ENCODE measurements at regions not wholly inside any gene's neighbourhood (a gene's known extent, or its start where the extent isn't known, plus 50 kb on each side); places are given as distances from the start of the nearest gene placed in this dataset.

GRCh38 chr18:67582488-67582887 is 66.0 kb upstream of the DSEL start:
- DNase-seq (ENCODE audit: low read depth): no peak
- no peak overlapping the region for H3K4me3 ChIP-seq (ENCODE audit: low read depth, low read length)
- TF ChIP-seq, protein P1, sequence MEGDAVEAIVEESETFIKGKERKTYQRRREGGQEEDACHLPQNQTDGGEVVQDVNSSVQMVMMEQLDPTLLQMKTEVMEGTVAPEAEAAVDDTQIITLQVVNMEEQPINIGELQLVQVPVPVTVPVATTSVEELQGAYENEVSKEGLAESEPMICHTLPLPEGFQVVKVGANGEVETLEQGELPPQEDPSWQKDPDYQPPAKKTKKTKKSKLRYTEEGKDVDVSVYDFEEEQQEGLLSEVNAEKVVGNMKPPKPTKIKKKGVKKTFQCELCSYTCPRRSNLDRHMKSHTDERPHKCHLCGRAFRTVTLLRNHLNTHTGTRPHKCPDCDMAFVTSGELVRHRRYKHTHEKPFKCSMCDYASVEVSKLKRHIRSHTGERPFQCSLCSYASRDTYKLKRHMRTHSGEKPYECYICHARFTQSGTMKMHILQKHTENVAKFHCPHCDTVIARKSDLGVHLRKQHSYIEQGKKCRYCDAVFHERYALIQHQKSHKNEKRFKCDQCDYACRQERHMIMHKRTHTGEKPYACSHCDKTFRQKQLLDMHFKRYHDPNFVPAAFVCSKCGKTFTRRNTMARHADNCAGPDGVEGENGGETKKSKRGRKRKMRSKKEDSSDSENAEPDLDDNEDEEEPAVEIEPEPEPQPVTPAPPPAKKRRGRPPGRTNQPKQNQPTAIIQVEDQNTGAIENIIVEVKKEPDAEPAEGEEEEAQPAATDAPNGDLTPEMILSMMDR (IDR thresholded peaks at IDR 0.05; ENCODE audit: insufficient read depth, low read depth, low read length, missing control alignments): no peak

DNA sequence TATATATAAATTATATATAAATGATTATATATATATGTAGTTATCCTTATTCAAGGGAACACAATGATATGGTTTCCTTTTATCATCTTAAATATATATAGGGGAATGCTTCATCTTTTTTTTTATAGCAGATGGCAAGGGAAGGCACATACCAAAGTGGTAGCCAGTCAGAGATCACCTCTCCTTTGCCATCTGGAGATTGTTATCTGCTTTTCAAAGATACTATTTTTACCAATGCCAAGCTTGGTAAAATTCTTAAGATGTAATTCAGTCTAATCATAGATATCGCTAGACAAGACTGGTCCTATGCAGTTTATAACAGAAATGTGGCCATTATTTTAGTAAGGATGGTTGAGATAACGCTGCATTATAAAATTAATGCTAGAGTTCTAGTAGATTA is 64.7 kb upstream of the DSEL start:
- no peak overlapping the region for H3K4me3 ChIP-seq (ENCODE audit: low read depth, low read length)
- TF ChIP-seq, protein P1 (IDR thresholded peaks at IDR 0.05; ENCODE audit: insufficient read depth, low read depth, low read length, missing control alignments): no peak
- no peak for DNase-seq (ENCODE audit: low read depth)

- no peak for DNase-seq (ENCODE audit: low read depth)
- no peak overlapping the region for H3K4me3 ChIP-seq (ENCODE audit: low read depth, low read length)
- TF ChIP-seq, protein P1 (IDR thresholded peaks at IDR 0.05; ENCODE audit: insufficient read depth, low read depth, low read length, missing control alignments): no peak
Observed at GRCh38 chr18:67577386-67577785, 60.9 kb upstream of the DSEL start.

GRCh38 chr18:67574749-67575148 is 58.2 kb upstream of the DSEL start:
- DNase-seq (ENCODE audit: low read depth): no peak
- TF ChIP-seq, protein P1 (IDR thresholded peaks at IDR 0.05; ENCODE audit: insufficient read depth, low read depth, low read length, missing control alignments): no peak
- H3K4me3 ChIP-seq (ENCODE audit: low read depth, low read length): no peak overlapping the region

- TF ChIP-seq, protein P1 (IDR thresholded peaks at IDR 0.05; ENCODE audit: insufficient read depth, low read depth, low read length, missing control alignments): no peak
- no peak for DNase-seq (ENCODE audit: low read depth)
- H3K4me3 ChIP-seq (ENCODE audit: low read depth, low read length): no peak overlapping the region
Observed at GRCh38 chr18:67568166-67568565, 51.6 kb upstream of the DSEL start.
